ENCODE measurements at regions not wholly inside any gene's neighbourhood (a gene's known extent, or its start where the extent isn't known, plus 50 kb on each side); places are given as distances from the start of the nearest gene placed in this dataset.

DNA sequence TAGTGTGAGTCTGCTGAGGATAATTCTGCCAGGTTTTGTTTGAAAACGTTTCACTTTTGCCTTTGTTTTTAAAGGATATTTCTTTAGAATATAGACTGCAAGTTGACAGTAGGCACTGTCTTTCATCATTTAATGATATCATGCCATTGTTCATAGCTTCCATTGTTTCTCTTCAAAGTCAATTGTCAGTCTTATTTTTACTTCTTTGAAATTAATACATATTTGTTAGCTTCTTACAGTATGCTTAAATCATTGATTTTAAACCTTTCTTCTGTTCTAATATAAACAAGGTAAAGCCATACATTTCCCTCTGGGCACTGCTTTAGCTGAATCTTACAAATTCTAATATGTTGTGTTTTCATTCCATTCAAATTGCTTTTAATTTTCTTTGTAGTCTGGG is 62.3 kb upstream of the PARVA start:
- DNase-seq = no peak

DNA sequence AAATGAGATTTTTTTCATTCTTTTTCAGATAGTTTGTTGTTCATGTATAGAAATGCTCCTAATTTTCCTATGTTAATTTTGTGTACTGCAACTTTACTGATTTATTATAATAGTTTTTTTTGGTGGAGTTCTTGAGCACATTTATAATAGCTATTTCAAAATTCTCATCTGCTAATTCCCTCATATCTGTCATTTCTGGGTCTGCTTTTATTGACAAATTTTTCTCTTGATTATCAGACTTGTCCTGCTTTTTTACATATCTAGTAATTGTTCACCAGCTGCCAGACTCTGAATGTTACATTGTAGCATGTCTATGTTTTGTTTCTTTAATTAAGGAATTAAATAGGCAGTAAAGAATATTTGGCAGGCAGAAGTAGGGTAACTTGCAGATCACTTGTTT is 60.9 kb upstream of the PARVA start:
- no peak for DNase-seq

DNA sequence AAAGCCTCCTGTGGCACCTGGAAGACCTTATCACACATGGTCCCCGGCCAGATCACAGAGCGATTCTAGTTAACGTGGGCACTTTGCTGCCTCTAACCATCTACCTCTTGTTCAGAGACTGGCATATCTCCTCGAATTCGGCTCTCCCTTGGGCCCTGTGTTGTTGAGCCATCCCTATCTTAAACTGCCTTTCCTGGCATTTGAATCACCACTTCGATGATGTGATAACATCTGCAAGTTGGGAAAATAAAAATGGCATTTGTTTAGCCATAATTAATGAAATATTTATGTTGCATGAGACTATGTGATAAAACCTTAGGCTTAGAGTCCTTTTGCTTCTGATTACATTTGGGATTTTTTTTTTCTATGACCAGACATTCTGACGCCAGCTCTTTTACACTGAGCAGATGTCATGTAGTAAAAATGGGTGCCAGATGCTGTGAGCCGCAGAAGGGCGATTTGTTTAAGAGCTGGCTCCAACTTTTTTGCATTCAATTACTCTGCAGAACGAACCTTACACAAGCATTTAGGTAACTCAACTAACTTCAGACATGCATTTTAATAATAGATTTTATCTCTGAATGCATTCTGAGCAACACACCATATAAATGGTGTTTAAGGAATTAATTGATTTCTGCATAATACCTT is 58.5 kb upstream of the PARVA start:
- peak; percentile 60 for DNase-seq

DNA sequence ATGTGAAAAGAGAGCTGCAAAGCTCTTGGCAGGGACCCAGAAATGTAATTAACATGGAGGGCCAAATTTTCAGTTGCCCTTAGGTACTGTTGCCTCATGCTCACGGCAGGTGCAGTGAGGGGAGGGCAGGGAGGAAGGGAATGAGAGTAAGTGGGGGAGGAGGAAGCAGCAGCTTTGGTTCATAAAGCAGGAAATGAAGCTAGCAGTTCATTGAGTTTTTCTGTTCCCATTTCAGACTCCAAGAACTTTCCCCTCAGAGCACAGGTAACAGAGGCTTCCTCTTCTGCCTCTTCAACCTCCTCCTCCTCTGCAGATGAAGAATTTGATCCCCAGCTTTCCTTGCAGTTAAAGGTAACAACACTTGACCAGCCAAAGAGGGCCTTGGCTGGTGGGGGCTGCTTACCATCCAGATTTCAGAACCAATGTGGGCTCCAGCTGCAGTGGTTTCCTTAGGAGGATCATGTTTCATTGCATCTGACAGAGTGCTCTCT is 57.9 kb upstream of the PARVA start:
- DNase-seq = peak; percentile 37

DNA sequence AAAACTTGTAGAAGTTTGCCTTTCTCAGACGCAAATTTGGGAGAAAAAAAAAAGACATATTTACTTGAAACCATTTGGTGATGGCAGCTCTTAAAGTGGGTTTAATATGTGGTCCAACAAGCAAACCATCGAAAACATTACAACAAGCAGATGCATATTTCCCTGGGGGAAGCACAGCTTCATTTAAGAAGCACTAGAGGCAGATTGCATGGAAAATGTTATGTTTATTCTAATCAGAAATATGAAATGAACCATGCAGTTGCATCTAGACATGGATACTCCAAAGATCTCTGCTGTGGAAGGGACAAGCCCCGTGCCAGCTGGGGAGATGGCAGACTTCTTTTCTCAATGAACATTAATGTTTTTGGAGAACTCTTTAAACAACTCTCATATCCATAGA is 57.4 kb upstream of the PARVA start:
- DNase-seq = peak; percentile 26

DNA sequence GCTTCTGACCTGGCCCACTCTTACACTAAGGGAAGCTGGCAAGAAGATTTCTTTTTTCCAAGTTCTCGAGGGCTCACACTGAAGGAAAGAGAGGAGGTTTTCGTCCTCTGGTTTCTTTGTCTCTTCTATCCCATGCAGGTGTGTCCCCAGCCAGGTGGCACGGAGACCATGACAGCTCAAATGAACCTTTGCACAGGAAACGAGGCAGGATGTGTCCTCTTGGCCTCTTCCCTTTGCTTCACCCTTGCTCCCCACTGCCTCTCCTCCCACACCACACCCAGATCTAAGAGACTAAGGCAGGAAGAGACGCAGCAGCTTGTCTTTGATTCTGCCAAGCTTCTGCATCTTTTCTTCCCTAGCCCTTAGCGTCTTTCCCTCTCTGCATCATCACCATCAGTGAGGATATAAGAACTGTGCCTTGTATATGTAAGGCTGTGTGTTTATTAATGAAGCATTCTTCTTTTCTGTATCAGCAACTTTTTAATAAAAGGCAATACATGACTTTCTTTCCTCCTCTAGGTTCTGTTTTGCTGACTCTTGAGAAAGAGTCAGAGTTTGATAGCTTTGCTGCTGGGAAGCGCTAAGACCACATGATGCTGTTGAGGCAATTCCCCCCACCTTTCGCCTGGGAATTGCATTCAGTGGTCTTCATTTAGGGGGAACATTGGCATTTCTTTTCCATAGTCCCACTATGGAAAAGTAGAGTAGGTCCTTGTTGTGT is 56.0 kb upstream of the PARVA start:
- DNase-seq = no peak

DNA sequence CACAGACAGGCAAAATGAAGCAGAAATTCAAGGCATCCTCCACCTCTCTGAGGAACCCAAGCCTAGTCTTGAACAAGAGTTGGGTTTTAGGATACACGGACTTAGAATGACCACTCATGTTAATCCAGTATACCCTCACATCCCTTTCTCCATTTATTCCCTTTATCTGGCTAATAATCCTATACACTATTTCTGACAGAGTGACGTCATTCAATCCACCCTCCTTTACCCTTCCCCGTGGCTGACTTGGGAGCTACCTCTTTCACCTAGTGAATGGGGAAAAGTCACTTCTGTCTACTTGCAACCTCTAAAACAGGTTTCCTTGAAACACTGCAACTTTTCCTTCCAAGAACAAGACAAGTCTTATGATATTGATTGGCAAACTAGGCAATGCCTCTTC is 52.8 kb upstream of the PARVA start:
- DNase-seq = no peak

Measured in eye (tissue), 1 donor.